GM10266 (cell line): ENCODE measurements at regions not wholly inside any gene's neighbourhood (a gene's known extent, or its start where the extent isn't known, plus 50 kb on each side); places are given as distances from the start of the nearest gene placed in this dataset.
A peak's percentile ranks its signal among the peaks of the same experiment; 100 is the strongest.

Experiments used
- DNase-seq: peaks from one replicate; pipeline ENCODE4 v3.0.0; 2012; ENCODE audit errors: extremely low spot score
- TF ChIP-seq, protein P1 (sequence below): IDR thresholded peaks from 2 replicates; pipeline ENCODE4 v1.5.1; 2012; ENCODE audit warnings: mild to moderate bottlenecking, low read depth; ENCODE audit not compliant: control insufficient read depth, insufficient read depth; ENCODE audit errors: missing control alignments

DNA sequence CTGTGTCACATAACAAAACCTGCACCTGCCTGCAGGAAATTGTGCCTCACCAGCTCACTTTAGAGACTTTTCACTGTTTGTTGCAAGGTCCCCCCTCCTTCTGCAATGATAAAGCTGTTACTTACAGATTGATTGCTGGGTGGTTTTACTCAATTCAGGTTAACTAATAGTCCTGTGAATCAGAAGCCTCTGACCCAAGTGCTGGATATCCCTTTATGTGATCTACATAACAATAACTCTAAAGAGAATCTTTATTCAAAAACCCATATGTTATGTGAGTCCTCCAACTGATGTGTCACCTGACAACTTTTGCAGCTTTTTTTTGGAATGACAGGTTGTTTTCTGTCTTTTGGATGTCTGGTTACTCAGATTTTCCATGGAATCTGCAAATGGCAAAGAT is 2323.6 kb upstream of the TENM3 start:
- DNase-seq, result no peak
- TF ChIP-seq, protein P1, sequence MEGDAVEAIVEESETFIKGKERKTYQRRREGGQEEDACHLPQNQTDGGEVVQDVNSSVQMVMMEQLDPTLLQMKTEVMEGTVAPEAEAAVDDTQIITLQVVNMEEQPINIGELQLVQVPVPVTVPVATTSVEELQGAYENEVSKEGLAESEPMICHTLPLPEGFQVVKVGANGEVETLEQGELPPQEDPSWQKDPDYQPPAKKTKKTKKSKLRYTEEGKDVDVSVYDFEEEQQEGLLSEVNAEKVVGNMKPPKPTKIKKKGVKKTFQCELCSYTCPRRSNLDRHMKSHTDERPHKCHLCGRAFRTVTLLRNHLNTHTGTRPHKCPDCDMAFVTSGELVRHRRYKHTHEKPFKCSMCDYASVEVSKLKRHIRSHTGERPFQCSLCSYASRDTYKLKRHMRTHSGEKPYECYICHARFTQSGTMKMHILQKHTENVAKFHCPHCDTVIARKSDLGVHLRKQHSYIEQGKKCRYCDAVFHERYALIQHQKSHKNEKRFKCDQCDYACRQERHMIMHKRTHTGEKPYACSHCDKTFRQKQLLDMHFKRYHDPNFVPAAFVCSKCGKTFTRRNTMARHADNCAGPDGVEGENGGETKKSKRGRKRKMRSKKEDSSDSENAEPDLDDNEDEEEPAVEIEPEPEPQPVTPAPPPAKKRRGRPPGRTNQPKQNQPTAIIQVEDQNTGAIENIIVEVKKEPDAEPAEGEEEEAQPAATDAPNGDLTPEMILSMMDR, result no peak

DNA sequence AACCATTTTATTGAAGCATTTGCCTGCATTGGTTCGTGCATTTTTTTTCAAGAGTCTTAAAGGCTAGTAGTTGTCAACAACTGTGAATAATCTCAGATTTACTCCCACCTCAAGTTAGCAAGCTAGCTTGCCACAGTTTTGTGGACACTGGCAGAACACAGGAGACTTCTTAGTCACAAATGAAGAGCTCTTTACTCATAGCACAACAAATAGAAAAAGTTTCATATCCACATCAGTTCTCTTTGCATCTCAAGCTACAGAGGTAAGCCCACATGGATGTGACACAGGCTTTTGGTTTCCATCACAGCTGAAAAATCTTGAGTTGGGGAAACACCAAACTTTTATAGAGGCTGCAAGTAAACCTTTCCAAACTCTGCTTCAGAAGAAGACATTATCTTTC is 2315.7 kb upstream of the TENM3 start:
- TF ChIP-seq, protein P1, result no peak
- DNase-seq, result peak; percentile 1

DNA sequence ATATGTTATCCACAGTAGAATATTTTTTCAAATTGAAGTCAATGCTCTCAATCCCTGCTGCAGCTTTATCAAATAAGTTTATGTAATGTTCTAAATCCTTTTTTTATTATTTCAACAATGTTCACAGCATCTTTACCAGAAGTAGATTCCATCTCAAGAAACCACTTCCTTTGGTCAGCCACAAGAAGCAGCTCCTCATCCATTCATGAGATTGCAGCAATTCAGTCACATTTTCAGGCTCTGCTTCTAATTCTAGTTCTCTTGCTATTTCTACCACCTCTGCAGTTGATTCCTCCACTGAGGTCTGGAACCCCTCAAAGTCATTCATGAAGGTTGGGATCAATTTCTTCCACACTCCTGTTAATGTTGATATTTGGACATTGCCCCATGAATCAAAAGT is 2301.3 kb upstream of the TENM3 start:
- TF ChIP-seq, protein P1, result no peak
- DNase-seq, result no peak

GRCh38 chr4:179976777-179977176 is 2266.4 kb upstream of the TENM3 start:
- DNase-seq, result no peak
- TF ChIP-seq, protein P1, result no peak

- TF ChIP-seq, protein P1, result no peak
- no peak for DNase-seq
These were observed 2265.8 kb upstream of the TENM3 start for GRCh38 chr4:179977378-179977777.

- no peak for DNase-seq
- TF ChIP-seq, protein P1, result no peak
These were observed 2262.0 kb upstream of the TENM3 start for GRCh38 chr4:179981161-179981560.

- DNase-seq, result peak; percentile 10
- TF ChIP-seq, protein P1, result no peak
These were observed 2253.2 kb upstream of the TENM3 start for GRCh38 chr4:179989975-179990374.
